ENCODE measurements at regions not wholly inside any gene's neighbourhood (a gene's known extent, or its start where the extent isn't known, plus 50 kb on each side); places are given as distances from the start of the nearest gene placed in this dataset.

DNA sequence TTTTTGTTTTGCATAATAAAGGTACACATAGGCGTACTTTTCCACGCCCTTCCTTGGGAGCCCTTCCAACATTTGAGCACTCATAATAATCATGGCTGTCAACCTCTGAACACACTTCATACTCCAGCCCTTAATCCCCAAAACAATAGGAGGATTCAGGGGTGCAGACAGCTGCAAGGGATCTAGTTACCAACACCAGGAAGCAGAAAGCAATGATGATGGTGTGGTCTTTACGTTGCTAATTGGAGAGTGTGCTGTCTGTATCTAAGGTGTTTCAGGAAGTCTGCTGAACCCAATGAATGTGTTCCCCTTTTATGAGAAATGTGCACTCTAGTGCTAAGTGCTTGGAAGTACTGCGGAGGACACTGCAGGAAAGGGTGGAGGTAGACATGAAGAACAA lies 60.3 kb upstream of the PDZRN3 start:
- Histone ChIP-seq H3K4me2 (ENCODE audit: low read length) (no peak overlapping the region), H3K9me3 (ENCODE audit: low read length) (no peaks in the 10 kb centered on the region), H3K27me3 (ENCODE audit: insufficient read depth, low read depth, low read length) (no peaks in the 10 kb centered on the region), H3K36me3 (ENCODE audit: insufficient read depth, low read length) (no peaks in the 10 kb centered on the region), H3K9ac (ENCODE audit: low read length) (no peak overlapping the region), H3F3A (ENCODE audit: insufficient read depth, low read length, poor library complexity, severe bottlenecking) (no peaks in the 10 kb centered on the region), H3K79me2 (replicated peaks; ENCODE audit: insufficient read depth, low read length) (no peaks in the 10 kb centered on the region), H4K20me1 (ENCODE audit: insufficient read depth) (no peaks in the 10 kb centered on the region), H3K27ac (ENCODE audit: low read length) (no peak overlapping the region), H2AFZ (ENCODE audit: low read depth, low read length) (no peak overlapping the region), H3K9me2 (ENCODE audit: insufficient read depth, low read length) (no peaks in the 10 kb centered on the region), H3K4me3 (ENCODE audit: low read length) (no peak overlapping the region)
- TF ChIP-seq RAD21 (conservative IDR thresholded peaks at IDR 0.05) (no peak), EZH2 (IDR thresholded peaks at IDR 0.05; ENCODE audit: borderline replicate concordance, insufficient read depth, low read length, poor library complexity, severe bottlenecking) (no peak), EP300 (conservative IDR thresholded peaks at IDR 0.05; ENCODE audit: poor library complexity, severe bottlenecking) (no peak), POLR2AphosphoS5 (IDR thresholded peaks at IDR 0.05) (no peak), SMC3 (conservative IDR thresholded peaks at IDR 0.05; ENCODE audit: poor library complexity) (no peak), TAF1 (IDR thresholded peaks at IDR 0.05; ENCODE audit: low read depth) (no peak), MXI1 (conservative IDR thresholded peaks at IDR 0.05; ENCODE audit: poor library complexity, severe bottlenecking) (no peak)
- TF ChIP-seq, protein P1, sequence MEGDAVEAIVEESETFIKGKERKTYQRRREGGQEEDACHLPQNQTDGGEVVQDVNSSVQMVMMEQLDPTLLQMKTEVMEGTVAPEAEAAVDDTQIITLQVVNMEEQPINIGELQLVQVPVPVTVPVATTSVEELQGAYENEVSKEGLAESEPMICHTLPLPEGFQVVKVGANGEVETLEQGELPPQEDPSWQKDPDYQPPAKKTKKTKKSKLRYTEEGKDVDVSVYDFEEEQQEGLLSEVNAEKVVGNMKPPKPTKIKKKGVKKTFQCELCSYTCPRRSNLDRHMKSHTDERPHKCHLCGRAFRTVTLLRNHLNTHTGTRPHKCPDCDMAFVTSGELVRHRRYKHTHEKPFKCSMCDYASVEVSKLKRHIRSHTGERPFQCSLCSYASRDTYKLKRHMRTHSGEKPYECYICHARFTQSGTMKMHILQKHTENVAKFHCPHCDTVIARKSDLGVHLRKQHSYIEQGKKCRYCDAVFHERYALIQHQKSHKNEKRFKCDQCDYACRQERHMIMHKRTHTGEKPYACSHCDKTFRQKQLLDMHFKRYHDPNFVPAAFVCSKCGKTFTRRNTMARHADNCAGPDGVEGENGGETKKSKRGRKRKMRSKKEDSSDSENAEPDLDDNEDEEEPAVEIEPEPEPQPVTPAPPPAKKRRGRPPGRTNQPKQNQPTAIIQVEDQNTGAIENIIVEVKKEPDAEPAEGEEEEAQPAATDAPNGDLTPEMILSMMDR (IDR thresholded peaks at IDR 0.05; ENCODE audit: poor library complexity, severe bottlenecking), result no peak
- TF ChIP-seq, protein P2, sequence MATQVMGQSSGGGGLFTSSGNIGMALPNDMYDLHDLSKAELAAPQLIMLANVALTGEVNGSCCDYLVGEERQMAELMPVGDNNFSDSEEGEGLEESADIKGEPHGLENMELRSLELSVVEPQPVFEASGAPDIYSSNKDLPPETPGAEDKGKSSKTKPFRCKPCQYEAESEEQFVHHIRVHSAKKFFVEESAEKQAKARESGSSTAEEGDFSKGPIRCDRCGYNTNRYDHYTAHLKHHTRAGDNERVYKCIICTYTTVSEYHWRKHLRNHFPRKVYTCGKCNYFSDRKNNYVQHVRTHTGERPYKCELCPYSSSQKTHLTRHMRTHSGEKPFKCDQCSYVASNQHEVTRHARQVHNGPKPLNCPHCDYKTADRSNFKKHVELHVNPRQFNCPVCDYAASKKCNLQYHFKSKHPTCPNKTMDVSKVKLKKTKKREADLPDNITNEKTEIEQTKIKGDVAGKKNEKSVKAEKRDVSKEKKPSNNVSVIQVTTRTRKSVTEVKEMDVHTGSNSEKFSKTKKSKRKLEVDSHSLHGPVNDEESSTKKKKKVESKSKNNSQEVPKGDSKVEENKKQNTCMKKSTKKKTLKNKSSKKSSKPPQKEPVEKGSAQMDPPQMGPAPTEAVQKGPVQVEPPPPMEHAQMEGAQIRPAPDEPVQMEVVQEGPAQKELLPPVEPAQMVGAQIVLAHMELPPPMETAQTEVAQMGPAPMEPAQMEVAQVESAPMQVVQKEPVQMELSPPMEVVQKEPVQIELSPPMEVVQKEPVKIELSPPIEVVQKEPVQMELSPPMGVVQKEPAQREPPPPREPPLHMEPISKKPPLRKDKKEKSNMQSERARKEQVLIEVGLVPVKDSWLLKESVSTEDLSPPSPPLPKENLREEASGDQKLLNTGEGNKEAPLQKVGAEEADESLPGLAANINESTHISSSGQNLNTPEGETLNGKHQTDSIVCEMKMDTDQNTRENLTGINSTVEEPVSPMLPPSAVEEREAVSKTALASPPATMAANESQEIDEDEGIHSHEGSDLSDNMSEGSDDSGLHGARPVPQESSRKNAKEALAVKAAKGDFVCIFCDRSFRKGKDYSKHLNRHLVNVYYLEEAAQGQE (IDR thresholded peaks at IDR 0.05; ENCODE audit: borderline replicate concordance), result no peak

DNA sequence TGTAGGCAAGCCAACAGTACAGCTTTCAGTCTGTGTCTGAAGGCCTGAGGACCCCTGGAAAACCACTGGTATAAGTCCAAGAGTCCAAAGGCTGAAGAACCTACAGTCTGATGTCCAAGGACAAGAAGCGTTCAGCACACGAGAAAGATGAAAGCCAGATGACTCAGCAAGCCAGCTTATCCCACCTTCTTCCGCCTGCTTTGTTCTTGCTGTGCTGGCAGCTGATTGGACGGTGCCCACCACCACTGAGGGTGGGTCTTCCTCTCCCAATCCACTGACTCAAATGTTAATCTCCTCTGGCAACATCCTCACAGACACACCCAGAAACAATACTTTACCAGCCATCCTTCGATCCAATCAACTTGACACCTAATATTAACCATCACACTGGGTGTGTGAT lies 59.0 kb upstream of the PDZRN3 start:
- no peak overlapping the region for H3K27ac ChIP-seq (ENCODE audit: low read length)

More for the DNA sequence above, 59.0 kb upstream of the PDZRN3 start:
- TF ChIP-seq RAD21 (conservative IDR thresholded peaks at IDR 0.05), result no peak
- no peak for TF ChIP-seq MXI1 (conservative IDR thresholded peaks at IDR 0.05; ENCODE audit: poor library complexity, severe bottlenecking)
- no peak for TF ChIP-seq EZH2 (IDR thresholded peaks at IDR 0.05; ENCODE audit: borderline replicate concordance, insufficient read depth, low read length, poor library complexity, severe bottlenecking)
- TF ChIP-seq, protein P2 (IDR thresholded peaks at IDR 0.05; ENCODE audit: borderline replicate concordance), result no peak
- TF ChIP-seq EP300 (conservative IDR thresholded peaks at IDR 0.05; ENCODE audit: poor library complexity, severe bottlenecking), result no peak
- TF ChIP-seq TAF1 (IDR thresholded peaks at IDR 0.05; ENCODE audit: low read depth), result no peak
- no peak for TF ChIP-seq SMC3 (conservative IDR thresholded peaks at IDR 0.05; ENCODE audit: poor library complexity)
- TF ChIP-seq POLR2AphosphoS5 (IDR thresholded peaks at IDR 0.05), result no peak
- TF ChIP-seq, protein P1 (IDR thresholded peaks at IDR 0.05; ENCODE audit: poor library complexity, severe bottlenecking), result no peak
- Histone ChIP-seq H2AFZ (ENCODE audit: low read depth, low read length) (no peak overlapping the region), H4K20me1 (ENCODE audit: insufficient read depth) (no peaks in the 10 kb centered on the region), H3K79me2 (replicated peaks; ENCODE audit: insufficient read depth, low read length) (no peaks in the 10 kb centered on the region), H3K4me3 (ENCODE audit: low read length) (no peak overlapping the region), H3K9ac (ENCODE audit: low read length) (no peak overlapping the region), H3K9me2 (ENCODE audit: insufficient read depth, low read length) (no peaks in the 10 kb centered on the region), H3K4me2 (ENCODE audit: low read length) (no peak overlapping the region), H3K9me3 (ENCODE audit: low read length) (no peaks in the 10 kb centered on the region), H3K27me3 (ENCODE audit: insufficient read depth, low read depth, low read length) (no peaks in the 10 kb centered on the region), H3F3A (ENCODE audit: insufficient read depth, low read length, poor library complexity, severe bottlenecking) (no peaks in the 10 kb centered on the region), H3K36me3 (ENCODE audit: insufficient read depth, low read length) (no peaks in the 10 kb centered on the region)
